Heart left ventricle (tissue), 13 donors: ENCODE measurements at regions not wholly inside any gene's neighbourhood (a gene's known extent, or its start where the extent isn't known, plus 50 kb on each side); places are given as distances from the start of the nearest gene placed in this dataset.

Experiments used
- CTCF ChIP-seq, 12 donors: fragments of 200-600 bp; sonication (generic) in 4 of 12; IDR thresholded peaks; one replicate each; pipeline versions ENCODE4 v1.5.0 to v1.8.0; 2018 to 2022; ENCODE audit warnings: antibody characterized with exemption in 12 of 12, mild to moderate bottlenecking in 5 of 12
- POLR2A ChIP-seq, 2 donors: fragments of 450-650 bp; IDR thresholded peaks; one replicate each; pipeline ENCODE4 v1.6.1; 2017; ENCODE audit warnings: antibody characterized with exemption in 2 of 2, mild to moderate bottlenecking in 2 of 2, moderate library complexity in 2 of 2
- donor health status: ischemic (EF 13 %, LVEDD 7.1; RV severe dilation, severe dysfunction).
- donor health status: DM: no; HTN: yes; CAD: no.
- donor health status: DM: no; HTN: no; CAD: no.
- donor health status: ischemic (EF 25% LVEDD 6.9; RV normal size, moderate dysfunction).
- donor health status: ischemic (EF 25% LVEDD 5.7; RV mildly dilated, moderate dysfunction).
- donor health status: ischemic (EF 35%, LVEDD 5.7; RV mildly dilated, moderate dysfunction).
- donor health status: nonischemic (EF 11% LVEDD 7.7; RV severe dilation, severe dysfunction).
- donor health status: DM: yes; HTN: yes; CAD: no.
- donor health status: PGD.
- donor health status: ischemic (EF 29% LVEDD 5.4; RV normal size, mild dysfunction).
- donor health status: nonischemic (EF 23%, LVEDD 6.1; RV moderate dilation, normal function).

GRCh38 chr2:221145396-221145795 is 426.7 kb downstream of the EPHA4 start:
- no peak for TF ChIP-seq CTCF (IDR thresholded peaks at IDR 0.05)
- TF ChIP-seq POLR2A (IDR thresholded peaks at IDR 0.05), result no peak
